Activated T-helper 17 cell treated with anti-CD3 and anti-CD28 coated beads, Interleukin-2, amount 50 U/mL, for 72 hours (primary cell): ENCODE measurements at regions not wholly inside any gene's neighbourhood (a gene's known extent, or its start where the extent isn't known, plus 50 kb on each side); places are given as distances from the start of the nearest gene placed in this dataset.

Experiments
- ATAC-seq: fragments of 150-1000 bp; cut with Tn5 transposase; replicated peaks from 2 replicates; pipeline ENCODE4 v1.10.0; 2021; ENCODE audit warnings: mild to moderate bottlenecking, moderate library complexity
- H3K27ac Mint-ChIP-seq: one replicate; pipeline ENCODE4 v1.8.0; 2022; ENCODE audit warnings: mixed read lengths
- H3K27me3 Mint-ChIP-seq: one replicate; pipeline ENCODE4 v1.8.0; 2022; ENCODE audit warnings: mixed read lengths
- H3K36me3 Mint-ChIP-seq: one replicate; pipeline ENCODE4 v1.8.0; 2022; ENCODE audit warnings: low read depth, mild to moderate bottlenecking, mixed read lengths
- H3K4me1 Mint-ChIP-seq: one replicate; pipeline ENCODE4 v1.8.0; 2022; ENCODE audit warnings: mixed read lengths
- H3K4me3 Mint-ChIP-seq: one replicate; pipeline ENCODE4 v1.8.0; 2022; ENCODE audit warnings: mild to moderate bottlenecking, mixed read lengths
- H3K9me3 Mint-ChIP-seq: one replicate; pipeline ENCODE4 v1.8.0; 2022; ENCODE audit warnings: mixed read lengths

DNA sequence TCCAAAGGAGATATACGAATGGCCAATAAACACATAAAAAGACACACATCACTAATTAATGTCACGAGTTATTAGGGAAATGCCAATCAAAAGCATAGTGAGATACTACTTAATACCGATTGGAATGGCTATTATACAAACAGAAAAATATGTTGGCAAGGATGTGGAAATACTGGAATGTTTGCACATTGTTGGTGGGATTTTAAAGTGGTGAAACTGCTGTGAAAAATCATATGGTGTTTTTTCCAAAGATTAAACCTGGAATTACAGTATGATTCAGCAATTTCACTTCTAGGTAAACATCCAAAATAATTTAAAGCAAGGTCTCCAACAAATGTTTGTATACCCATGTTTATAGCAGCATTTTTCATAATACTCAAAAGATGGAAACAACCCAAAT is 765.5 kb downstream of the VGLL3 start:
- H3K9me3 Mint-ChIP-seq = peaks cover 9% of the 10 kb centered on the region
- H3K36me3 Mint-ChIP-seq = no peaks in the 10 kb centered on the region
- no peak for ATAC-seq
- no peak overlapping the region for H3K27ac Mint-ChIP-seq
- no peak overlapping the region for H3K4me3 Mint-ChIP-seq
- H3K27me3 Mint-ChIP-seq = no peaks in the 10 kb centered on the region
- H3K4me1 Mint-ChIP-seq = no peaks in the 10 kb centered on the region

DNA sequence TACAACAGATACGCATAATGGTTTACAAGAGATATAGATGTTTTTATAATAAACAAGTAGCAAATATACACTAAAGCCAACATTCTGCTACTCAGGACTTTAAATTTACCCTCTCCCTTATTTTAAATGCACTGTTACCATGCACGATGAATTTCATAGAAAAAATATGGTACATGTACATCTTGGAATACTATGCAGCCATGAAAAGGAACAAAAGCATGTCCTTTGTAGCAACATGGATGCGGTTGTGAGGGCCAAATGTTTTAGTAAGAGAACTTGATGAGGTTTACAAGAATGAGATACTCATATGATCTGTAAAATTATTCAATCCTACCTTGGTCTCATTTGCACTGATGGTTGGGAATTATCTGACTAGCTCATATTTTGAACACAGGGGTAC is 769.3 kb downstream of the VGLL3 start:
- H3K27me3 Mint-ChIP-seq = no peaks in the 10 kb centered on the region

DNA sequence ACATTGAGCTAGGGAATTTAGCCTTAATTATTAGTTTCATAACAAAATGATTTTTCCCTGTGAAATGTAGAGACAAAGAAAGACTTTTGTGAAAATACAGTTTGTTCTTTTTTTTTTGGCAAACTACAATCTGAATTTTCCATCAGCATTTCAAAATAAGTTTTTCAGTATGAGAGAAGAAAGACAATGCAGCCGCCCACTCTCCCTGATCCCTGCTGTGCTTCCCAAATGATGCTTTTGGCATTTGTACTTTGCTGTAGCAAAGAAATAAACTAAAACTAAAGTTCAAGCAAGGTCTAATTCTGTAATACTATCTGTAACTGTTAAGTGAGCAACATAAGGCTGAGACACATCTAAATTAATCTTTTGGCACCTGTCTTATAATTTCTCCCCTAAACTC is 782.2 kb downstream of the VGLL3 start:
- Mint-ChIP-seq H3K4me3 (no peak overlapping the region), H3K9me3 (peaks cover 19% of the 10 kb centered on the region), H3K36me3 (no peaks in the 10 kb centered on the region), H3K27ac (no peak overlapping the region), H3K27me3 (no peaks in the 10 kb centered on the region), H3K4me1 (no peaks in the 10 kb centered on the region)
- ATAC-seq = no peak

More for the DNA sequence above, 769.3 kb downstream of the VGLL3 start:
- H3K36me3 Mint-ChIP-seq = no peaks in the 10 kb centered on the region
- no peak overlapping the region for H3K27ac Mint-ChIP-seq
- H3K4me3 Mint-ChIP-seq = no peak overlapping the region
- H3K9me3 Mint-ChIP-seq = peaks cover 10% of the 10 kb centered on the region
- ATAC-seq = no peak
- H3K4me1 Mint-ChIP-seq = no peaks in the 10 kb centered on the region

DNA sequence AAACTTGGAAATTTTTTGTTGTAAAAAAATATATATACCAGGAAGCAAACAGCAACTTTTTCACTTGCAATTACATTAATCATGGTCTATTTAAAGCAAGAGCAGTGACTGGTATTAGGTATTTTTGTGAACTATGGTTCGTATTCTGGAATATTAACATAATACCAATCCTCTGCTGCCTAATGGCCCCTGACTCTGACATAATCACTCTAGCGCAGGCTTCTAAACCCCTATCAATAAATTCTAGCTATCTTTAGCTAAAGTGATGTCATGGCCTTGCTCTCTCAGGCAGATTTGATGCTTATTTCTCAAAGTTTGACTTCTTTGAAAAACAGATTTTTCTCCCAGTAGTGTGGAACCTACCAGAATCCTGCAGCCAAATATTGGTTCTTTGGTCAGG is 808.3 kb downstream of the VGLL3 start:
- no peak for ATAC-seq
- H3K27me3 Mint-ChIP-seq = no peaks in the 10 kb centered on the region
- H3K4me1 Mint-ChIP-seq = no peaks in the 10 kb centered on the region
- H3K9me3 Mint-ChIP-seq = peaks cover 19% of the 10 kb centered on the region
- H3K4me3 Mint-ChIP-seq = no peak overlapping the region
- no peaks in the 10 kb centered on the region for H3K36me3 Mint-ChIP-seq
- H3K27ac Mint-ChIP-seq = no peak overlapping the region

DNA sequence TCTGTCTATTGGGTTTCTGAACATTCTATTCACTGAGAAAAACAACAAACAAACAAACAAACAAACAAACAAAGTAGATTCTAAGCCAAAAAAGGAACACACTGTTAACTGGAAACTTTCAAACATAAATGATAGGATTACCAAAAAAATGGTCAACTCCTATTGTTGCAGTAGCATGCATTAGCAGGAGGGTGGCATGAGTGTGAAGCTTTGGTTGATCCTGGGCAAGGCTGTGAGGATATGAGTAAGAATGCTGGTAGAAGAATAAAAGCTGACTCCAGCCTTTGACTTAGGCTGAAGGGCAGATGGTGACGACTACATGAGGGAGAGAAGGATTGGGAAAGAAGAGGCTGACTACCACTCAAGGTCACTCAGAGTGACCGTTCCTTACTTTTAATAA is 810.3 kb downstream of the VGLL3 start:
- Mint-ChIP-seq H3K9me3 (peaks cover 8% of the 10 kb centered on the region), H3K27me3 (no peaks in the 10 kb centered on the region), H3K27ac (no peak overlapping the region), H3K4me3 (no peak overlapping the region), H3K4me1 (no peaks in the 10 kb centered on the region), H3K36me3 (no peaks in the 10 kb centered on the region)
- no peak for ATAC-seq

DNA sequence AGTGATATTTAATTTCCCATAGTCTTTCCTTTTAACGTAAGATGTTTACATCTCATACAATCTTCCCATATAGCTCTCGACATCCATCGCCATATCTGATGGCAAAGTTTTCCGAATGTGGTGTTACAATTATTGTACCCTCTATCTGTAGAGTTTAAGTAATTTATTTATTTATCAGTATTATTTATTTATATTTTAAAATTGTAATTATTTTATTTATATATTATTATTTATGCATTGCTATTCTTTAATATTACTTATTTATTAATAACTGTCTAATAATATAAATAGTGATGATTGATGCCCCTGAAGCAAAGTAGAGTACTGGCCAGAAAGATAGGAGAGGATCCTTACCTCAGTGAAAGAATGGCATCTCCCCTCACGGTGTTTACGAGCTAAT is 812.9 kb downstream of the VGLL3 start:
- no peaks in the 10 kb centered on the region for H3K4me1 Mint-ChIP-seq
- H3K4me3 Mint-ChIP-seq = no peak overlapping the region
- ATAC-seq = no peak
- no peaks in the 10 kb centered on the region for H3K27me3 Mint-ChIP-seq
- no peaks in the 10 kb centered on the region for H3K36me3 Mint-ChIP-seq
- no peak overlapping the region for H3K27ac Mint-ChIP-seq
- peaks cover 8% of the 10 kb centered on the region for H3K9me3 Mint-ChIP-seq

DNA sequence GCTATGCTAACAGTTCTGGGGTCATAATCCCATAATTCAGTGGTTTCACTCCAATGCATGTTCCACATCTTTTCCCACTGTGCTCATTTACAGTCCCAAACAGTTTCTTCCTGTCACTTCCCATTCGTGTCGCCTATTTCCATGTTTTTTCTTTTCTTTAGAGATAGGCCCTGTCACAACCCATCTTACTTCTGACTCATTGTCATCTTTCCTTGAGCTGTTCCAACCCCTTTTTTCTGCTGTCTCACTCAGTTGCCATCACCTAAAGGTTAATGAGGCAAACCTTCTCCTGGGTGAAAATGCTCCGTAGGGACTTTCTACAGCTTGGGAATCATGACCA is 814.5 kb downstream of the VGLL3 start:
- peaks cover 8% of the 10 kb centered on the region for H3K9me3 Mint-ChIP-seq
- H3K27ac Mint-ChIP-seq = no peak overlapping the region
- ATAC-seq = no peak
- no peaks in the 10 kb centered on the region for H3K36me3 Mint-ChIP-seq
- H3K4me3 Mint-ChIP-seq = no peak overlapping the region
- no peaks in the 10 kb centered on the region for H3K4me1 Mint-ChIP-seq
- H3K27me3 Mint-ChIP-seq = no peaks in the 10 kb centered on the region

DNA sequence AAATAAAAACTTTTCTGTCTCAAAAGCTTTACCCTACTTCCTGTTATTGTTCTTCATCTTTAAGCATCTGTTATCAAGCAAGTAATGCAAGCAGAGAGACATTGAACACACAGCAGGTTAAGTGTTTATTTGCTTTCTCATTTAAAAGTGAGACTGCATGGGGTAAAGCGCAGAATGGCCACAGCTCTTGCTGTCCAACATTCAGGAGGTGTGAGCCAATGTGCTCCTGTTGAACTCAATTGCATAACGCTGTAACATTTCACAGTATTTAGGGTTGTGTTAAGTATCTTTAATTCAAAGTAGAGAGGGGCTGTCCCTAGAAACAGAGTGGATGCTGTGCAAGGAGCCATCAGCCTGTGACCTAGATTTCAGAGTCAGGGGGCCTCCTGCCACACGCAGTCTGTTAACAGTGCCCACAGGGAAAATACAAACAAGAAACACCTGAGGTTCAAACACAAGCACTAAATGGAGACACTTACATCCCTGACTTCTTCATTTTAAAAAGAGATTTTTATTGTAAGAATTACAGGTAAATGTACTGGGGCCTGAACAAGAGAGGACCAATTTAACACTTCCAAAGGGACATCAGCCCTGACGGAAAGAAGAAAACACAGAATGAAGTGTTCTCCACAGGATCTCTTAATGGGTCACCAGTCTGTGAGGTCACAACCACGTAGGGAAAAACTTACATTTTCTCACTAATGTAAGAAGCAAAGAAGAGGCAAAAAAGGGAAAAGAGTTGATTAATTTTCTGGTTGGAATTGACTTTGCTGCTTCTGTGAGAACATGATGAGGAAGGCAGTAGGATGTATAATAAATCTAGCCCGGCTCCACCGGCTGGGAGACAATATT is 815.1 kb downstream of the VGLL3 start:
- Mint-ChIP-seq H3K27me3 (no peaks in the 10 kb centered on the region), H3K27ac (no peak overlapping the region), H3K4me3 (no peak overlapping the region), H3K4me1 (no peaks in the 10 kb centered on the region), H3K9me3 (peaks cover 8% of the 10 kb centered on the region), H3K36me3 (no peaks in the 10 kb centered on the region)
- ATAC-seq = no peak

DNA sequence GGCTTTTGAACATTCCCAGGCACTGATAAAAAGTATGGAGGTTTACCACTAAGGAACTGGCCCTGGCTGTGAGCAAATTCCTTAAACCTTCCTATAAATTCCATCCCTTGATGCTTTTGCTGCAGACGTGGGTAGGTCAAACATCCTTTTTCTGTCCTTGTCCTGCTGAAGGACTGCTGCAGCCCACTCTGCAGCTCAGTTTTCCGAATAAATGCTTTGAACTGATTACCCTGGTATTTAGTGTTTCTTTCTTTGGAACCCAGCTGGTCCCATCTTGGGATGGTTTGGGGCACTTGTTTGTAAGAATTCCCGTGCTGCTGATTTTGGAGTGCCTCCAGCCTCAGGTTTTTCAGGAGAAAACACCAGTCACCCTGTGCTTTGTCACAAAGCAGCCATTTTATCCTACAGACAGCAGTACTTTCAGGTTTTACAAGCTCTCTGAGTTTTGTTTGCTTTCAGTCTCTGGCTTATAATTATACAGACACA is 815.9 kb downstream of the VGLL3 start:
- Mint-ChIP-seq H3K27ac (no peak overlapping the region), H3K27me3 (no peaks in the 10 kb centered on the region), H3K36me3 (no peaks in the 10 kb centered on the region), H3K4me1 (no peaks in the 10 kb centered on the region), H3K9me3 (peaks cover 8% of the 10 kb centered on the region), H3K4me3 (no peak overlapping the region)
- no peak for ATAC-seq

DNA sequence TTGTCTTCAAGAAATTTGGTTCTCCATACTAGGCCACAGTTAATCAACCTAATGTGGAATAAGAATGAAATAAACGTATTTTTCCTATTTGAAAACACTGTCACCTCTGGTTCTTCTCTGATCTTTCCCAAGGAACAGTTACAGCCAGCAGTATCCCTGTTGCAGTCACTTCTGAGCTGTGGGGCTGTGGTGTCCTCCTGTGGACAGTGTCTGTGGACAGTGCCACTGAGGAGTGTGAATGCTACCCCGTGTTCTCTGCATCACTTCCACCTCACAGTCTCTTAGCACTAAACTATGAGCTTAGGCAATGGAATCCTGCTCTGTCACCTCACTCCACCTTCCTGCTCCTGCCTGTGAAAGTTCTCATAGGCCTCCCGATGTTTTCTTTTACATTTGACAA is 817.5 kb downstream of the VGLL3 start:
- ATAC-seq = no peak
- Mint-ChIP-seq H3K36me3 (no peaks in the 10 kb centered on the region), H3K9me3 (peaks cover 10% of the 10 kb centered on the region), H3K4me3 (no peak overlapping the region), H3K27ac (no peak overlapping the region), H3K4me1 (no peaks in the 10 kb centered on the region), H3K27me3 (no peaks in the 10 kb centered on the region)

DNA sequence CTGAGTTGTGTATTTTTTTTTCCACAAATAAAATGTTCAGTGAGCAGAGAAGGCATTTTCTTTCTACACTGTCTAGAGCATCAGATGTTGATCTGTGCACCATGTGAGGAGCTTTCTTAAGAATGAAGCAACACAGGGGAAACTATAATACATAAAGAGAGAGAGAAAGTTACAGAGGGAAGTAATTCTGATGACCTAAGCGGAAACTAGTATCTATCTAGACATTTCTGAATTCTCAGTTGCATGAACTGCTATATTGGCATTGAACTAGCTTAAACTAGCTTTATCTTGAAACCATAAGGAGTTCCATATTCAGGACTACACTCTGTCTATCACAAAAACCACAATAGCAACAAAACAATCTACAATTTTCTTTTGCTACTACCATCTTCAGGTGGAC is 822.4 kb downstream of the VGLL3 start:
- H3K27me3 Mint-ChIP-seq = no peaks in the 10 kb centered on the region

DNA sequence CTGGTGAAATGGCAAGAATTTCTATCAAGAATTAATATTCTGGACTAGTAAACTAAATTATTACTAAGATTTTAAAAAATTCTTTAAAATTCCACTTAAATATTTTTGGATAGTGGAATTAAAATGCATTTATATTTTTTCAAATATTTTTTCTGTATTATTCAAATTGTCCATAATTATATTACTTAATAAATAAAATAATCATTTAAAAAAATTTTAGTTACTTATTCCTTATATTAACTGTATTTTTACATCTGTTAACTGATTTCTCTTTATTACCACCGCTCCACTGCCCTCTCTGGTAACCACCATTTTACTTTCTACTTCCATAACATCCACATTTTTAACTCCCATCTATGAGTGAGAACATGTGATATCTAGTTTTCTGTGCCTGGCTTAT is 828.4 kb downstream of the VGLL3 start:
- H3K4me3 Mint-ChIP-seq = no peak overlapping the region
- H3K9me3 Mint-ChIP-seq = peaks cover 5% of the 10 kb centered on the region
- no peaks in the 10 kb centered on the region for H3K4me1 Mint-ChIP-seq
- H3K27ac Mint-ChIP-seq = no peak overlapping the region
- no peaks in the 10 kb centered on the region for H3K36me3 Mint-ChIP-seq
- no peaks in the 10 kb centered on the region for H3K27me3 Mint-ChIP-seq
- ATAC-seq = no peak

More for the DNA sequence above, 822.4 kb downstream of the VGLL3 start:
- Mint-ChIP-seq H3K4me3 (no peak overlapping the region), H3K4me1 (no peaks in the 10 kb centered on the region), H3K9me3 (peaks cover 6% of the 10 kb centered on the region), H3K36me3 (no peaks in the 10 kb centered on the region), H3K27ac (no peak overlapping the region)
- ATAC-seq = no peak

DNA sequence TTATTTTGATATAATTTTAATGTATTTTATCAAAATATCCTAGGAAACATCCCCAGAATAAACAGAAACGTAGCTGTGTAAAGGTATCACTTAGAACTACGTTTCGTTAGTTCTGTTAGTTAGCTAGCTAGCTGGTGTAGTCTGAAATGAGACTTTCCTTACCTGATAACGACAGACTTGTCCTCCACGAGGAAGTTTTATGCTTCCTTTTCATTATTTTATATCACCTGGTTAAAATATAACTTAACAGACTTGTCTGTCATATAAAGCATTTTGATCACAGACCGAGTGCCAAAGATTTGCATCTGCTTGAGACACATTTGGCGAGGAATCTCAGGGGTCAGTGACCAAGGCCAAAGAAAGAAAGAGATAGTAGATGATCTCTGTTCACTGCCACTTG is 829.5 kb downstream of the VGLL3 start:
- H3K36me3 Mint-ChIP-seq = no peaks in the 10 kb centered on the region
- no peak overlapping the region for H3K27ac Mint-ChIP-seq
- H3K27me3 Mint-ChIP-seq = no peaks in the 10 kb centered on the region
- peaks cover 5% of the 10 kb centered on the region for H3K9me3 Mint-ChIP-seq
- no peak overlapping the region for H3K4me3 Mint-ChIP-seq
- H3K4me1 Mint-ChIP-seq = no peaks in the 10 kb centered on the region
- ATAC-seq = no peak

DNA sequence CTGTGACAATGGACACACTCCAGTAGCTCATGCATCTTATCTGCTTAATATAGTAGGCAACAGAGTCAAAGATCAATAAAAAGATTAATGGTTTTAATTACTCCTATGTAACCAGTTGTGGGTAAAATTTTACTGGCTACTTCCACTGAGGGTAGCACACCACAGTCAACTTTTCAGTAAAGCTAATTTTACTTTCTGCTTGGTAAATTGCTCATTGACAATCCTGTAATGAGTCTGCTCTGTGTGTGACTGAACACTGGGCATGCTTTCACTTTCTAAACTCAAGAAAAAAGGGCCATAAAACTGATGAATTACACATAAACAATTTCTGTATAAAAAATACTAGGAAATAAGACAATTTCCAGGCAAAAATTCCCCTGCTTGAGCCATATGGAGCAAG is 838.3 kb downstream of the VGLL3 start:
- no peaks in the 10 kb centered on the region for H3K4me1 Mint-ChIP-seq
- no peaks in the 10 kb centered on the region for H3K36me3 Mint-ChIP-seq
- H3K4me3 Mint-ChIP-seq = no peak overlapping the region
- no peak overlapping the region for H3K27ac Mint-ChIP-seq
- peaks cover 14% of the 10 kb centered on the region for H3K9me3 Mint-ChIP-seq
- no peaks in the 10 kb centered on the region for H3K27me3 Mint-ChIP-seq
- ATAC-seq = no peak

DNA sequence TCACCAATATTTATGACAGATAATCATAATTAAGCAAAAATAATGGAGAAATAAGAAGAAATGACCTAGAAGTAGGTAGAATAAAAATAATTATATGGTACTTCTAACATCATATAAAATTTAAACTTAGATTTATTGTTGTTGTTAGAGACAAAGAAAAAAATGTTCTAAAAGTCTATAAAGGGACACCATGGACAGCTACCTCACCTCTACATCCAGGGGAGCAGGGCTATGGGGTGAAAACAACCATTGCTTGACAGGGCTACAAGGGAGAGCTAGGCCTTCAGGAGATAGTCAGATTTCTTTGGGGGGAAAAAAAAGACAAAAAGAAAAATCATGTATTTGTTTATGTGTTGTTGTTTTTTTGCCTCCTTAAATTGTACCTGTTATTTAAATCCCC is 841.9 kb downstream of the VGLL3 start:
- no peak for ATAC-seq
- Mint-ChIP-seq H3K4me1 (no peaks in the 10 kb centered on the region), H3K27ac (no peak overlapping the region), H3K27me3 (no peaks in the 10 kb centered on the region), H3K9me3 (peaks cover 28% of the 10 kb centered on the region), H3K4me3 (no peak overlapping the region), H3K36me3 (no peaks in the 10 kb centered on the region)

DNA sequence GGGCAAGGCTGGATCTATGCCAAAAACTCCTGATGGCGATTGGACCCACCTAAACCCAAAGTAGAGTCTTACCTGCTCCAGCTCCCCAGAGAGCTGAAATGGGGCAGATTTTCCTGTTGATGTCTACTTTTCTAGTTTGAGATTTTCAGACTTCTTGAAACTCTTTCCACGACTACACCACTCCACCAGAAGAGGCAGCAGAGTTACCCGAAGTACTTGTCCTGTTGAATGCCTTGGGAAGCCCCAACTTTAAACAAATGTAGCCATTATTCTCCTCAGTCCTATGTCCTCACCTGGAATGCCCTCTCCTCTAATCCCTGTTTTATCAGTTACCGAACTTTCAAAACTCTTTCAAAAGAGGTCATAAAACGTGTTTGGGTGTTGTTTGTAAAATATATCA is 843.8 kb downstream of the VGLL3 start:
- H3K4me3 Mint-ChIP-seq = no peak overlapping the region
- H3K9me3 Mint-ChIP-seq = peaks cover 30% of the 10 kb centered on the region
- no peak for ATAC-seq
- no peaks in the 10 kb centered on the region for H3K27me3 Mint-ChIP-seq
- no peaks in the 10 kb centered on the region for H3K36me3 Mint-ChIP-seq
- no peak overlapping the region for H3K27ac Mint-ChIP-seq
- H3K4me1 Mint-ChIP-seq = no peaks in the 10 kb centered on the region
